HG02588 (cell line): ENCODE measurements at regions not wholly inside any gene's neighbourhood (a gene's known extent, or its start where the extent isn't known, plus 50 kb on each side); places are given as distances from the start of the nearest gene placed in this dataset.

Experiments used
- ATAC-seq: cut with Tn5 transposase; IDR thresholded peaks from one replicate; pipeline ENCODE4 v1.9.1; 2021; ENCODE audit warnings: mild to moderate bottlenecking, moderate library complexity; ENCODE audit not compliant: unreplicated experiment

DNA sequence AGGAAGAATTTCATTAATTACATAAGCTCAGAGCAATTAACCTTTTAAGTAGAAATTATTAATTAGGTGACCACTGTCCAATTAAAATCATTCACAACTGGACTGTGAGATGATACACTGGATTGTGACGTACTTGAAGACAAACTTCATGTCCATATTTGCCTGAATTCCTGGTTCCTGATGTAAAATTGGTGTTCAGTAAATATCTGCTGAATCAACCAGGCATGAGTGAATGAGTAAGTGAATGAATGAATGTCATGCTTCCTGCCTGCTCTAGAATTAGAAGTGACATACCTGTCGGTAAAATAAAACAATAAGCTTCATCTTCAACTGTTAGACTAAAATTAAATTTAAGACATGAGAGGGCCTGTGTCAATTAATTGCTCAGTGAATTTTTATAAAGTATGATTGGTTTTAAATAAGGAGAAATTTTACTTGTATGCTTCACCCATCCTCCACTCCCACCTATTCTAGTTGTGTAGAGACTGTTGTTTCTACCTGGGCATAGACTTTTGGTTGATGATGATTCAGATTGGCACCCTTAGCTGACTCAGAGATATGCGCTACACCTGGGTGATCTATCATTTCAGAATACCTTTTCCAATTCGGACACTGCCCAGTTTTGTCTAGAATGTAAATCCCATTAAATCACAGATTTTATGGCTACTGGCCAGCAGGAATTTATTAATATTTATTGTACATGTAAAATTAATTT, 56.9 kb upstream of the PTGS2 start:
- no peak for ATAC-seq

DNA sequence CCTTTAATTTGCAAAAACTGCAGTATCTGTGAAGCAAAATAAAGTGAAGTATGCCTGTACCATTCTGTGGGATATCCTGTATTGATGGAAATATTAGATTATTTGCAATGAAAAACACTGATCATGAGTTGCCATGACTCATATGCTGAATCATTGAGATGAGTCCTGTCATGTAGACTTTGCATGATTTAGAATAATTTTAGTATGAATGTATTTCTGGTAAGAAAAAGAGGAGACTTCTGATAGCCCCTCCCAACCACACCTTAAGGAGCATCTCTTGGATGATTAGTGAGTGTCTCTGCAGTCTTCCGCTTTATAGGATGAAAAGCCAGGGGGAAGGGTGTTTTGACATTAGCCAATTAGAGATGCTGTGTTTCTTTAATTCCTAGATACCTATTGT, 55.2 kb upstream of the PTGS2 start:
- no peak for ATAC-seq

DNA sequence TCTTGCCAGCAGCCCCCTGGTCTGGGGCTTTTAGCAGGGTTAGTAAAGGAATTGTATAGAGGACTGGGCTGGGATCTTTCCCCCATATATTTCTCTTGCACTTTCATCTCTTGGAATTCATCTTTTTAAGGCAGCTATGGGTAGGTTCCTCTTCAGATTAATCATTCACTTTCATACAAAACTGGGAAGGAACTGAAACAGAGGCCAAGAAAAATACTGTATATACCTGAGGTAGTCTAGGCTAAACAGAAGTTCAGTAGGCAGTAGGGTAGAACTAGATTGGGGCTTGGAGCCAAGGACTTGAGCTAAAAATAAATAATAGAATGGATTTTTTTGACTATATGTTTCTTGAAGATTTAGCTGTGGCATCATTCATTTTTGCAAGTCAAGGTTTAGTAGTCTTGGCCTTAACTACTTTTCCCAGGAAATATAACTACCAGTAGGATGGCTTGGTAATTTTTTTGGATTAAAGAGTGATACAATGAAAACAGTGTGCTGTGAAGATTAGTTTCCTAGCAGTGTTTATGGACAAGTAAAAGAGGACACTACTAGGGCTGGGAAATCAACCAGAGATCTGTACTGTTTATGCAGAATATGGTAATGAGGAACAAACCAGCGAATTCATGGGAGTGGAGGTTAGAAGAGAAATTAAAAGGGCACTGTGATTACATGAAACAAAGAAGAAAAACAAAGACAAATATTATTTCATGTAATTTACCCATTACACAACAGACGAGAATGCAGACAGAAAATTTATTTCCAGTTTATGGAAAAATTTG, 50.9 kb upstream of the PTGS2 start:
- ATAC-seq = no peak
